HCT116 (cell line): ENCODE measurements at regions not wholly inside any gene's neighbourhood (a gene's known extent, or its start where the extent isn't known, plus 50 kb on each side); places are given as distances from the start of the nearest gene placed in this dataset.

Experiments
- ATAC-seq: fragments of 200-7000 bp; cut with Tn5 transposase; 2 replicates; pipeline ENCODE4 v1.9.1; 2020; ENCODE audit warnings: mild to moderate bottlenecking, moderate library complexity
- BruUV-seq: library from RNA; stranded (reverse); fragments of 400-500 nt; replicated peaks from 2 replicates; lab custom pipeline; 2021; lab: Mats Ljungman, UMichigan
- CTCF ChIA-PET: fragments of 300-600 bp; sonication (Branson Sonifier 250); formaldehyde crosslinking; loops from one replicate; lab custom pipeline; 2021; ENCODE audit warnings: antibody characterized with exemption; lab: Charles Lee
- POLR2A ChIA-PET: fragments of 300-600, 350-600 bp; sonication (Branson Sonifier 250); formaldehyde crosslinking; loops from one replicate; lab custom pipeline; 2021; ENCODE audit warnings: antibody characterized with exemption; lab: Charles Lee
- RAD21 ChIA-PET, 2 experiments: fragments of 300-600 bp; sonication (Branson Sonifier 250); formaldehyde crosslinking; loops; one replicate each; lab custom pipeline; 2023; ENCODE audit warnings: low total read pairs in 2 of 2; ENCODE audit not compliant: uncharacterized antibody in 2 of 2, unreplicated experiment in 2 of 2, low non-redundant PET in 1 of 2; lab: Charles Lee
- DNase-seq: peaks from one replicate; pipeline ENCODE4 v3.0.0-alpha.2; 2010; ENCODE audit warnings: low read depth, low spot score
- H2AFZ ChIP-seq: fragments of 200-600 bp; shearing (Covaris generic), sonication (generic); 2 replicates; pipeline ENCODE4 v1.6.1; 2017; ENCODE audit warnings: low read depth, mixed run types, mixed read lengths, antibody characterized with exemption, low read length; ENCODE audit not compliant: poor library complexity, severe bottlenecking
- H3K27ac ChIP-seq: 2 replicates; pipeline ENCODE4 v1.5.1; 2012; ENCODE audit warnings: low read depth, low read length
- H3K27me3 ChIP-seq: fragments of 200-600 bp; sonication (generic); 2 replicates; pipeline ENCODE4 v1.6.1; 2016; ENCODE audit warnings: mixed run types, low read length, mixed read lengths; ENCODE audit not compliant: insufficient read depth
- H3K36me3 ChIP-seq, 2 experiments: fragments of 200-500 bp in 1 of 2; fragments of 200-600 bp in 1 of 2; sonication (Bioruptor generic) in 1 of 2; sonication (generic) in 1 of 2; 2 replicates each; pipeline versions ENCODE4 v1.5.1 to v1.6.1; 2014 to 2016; ENCODE audit warnings: low read length in 2 of 2, inconsistent platforms in 1 of 2, mixed read lengths in 1 of 2, mixed run types in 1 of 2; ENCODE audit not compliant: insufficient read depth in 2 of 2, control insufficient read depth in 1 of 2
- H3K4me1 ChIP-seq, 2 experiments: fragments of 200-600 bp in 1 of 2; sonication (generic) in 1 of 2; 2 replicates each; pipeline versions ENCODE4 v1.5.1 to v1.6.1; 2012 to 2017; ENCODE audit warnings: low read length in 2 of 2, inconsistent platforms in 1 of 2, mild to moderate bottlenecking in 1 of 2, mixed read lengths in 1 of 2, mixed run types in 1 of 2, moderate library complexity in 1 of 2; ENCODE audit not compliant: insufficient read depth in 2 of 2, control insufficient read depth in 1 of 2
- H3K4me2 ChIP-seq: fragments of 200-600 bp; sonication (generic); 2 replicates; pipeline ENCODE4 v1.6.1; 2017; ENCODE audit warnings: mixed run types, low read length, mixed read lengths
- H3K4me3 ChIP-seq, 2 experiments: fragments of 200-600 bp in 1 of 2; sonication (generic) in 1 of 2; replicated peaks in 1 of 2; 2 replicates each; pipeline ENCODE4 v1.5.1; 2011 to 2016; ENCODE audit warnings: low read length in 2 of 2, control low read depth in 1 of 2, low read depth in 1 of 2, mild to moderate bottlenecking in 1 of 2, mixed read lengths in 1 of 2, mixed run types in 1 of 2
- H3K79me2 ChIP-seq: fragments of 200-600 bp; sonication (generic); 2 replicates; pipeline ENCODE4 v1.6.1; 2017; ENCODE audit warnings: mild to moderate bottlenecking, mixed run types, low read length, moderate library complexity, mixed read lengths; ENCODE audit not compliant: insufficient read depth
- H3K9ac ChIP-seq: fragments of 200-600 bp; sonication (generic); 2 replicates; pipeline ENCODE4 v1.6.1; 2016; ENCODE audit warnings: low read length, mixed read lengths
- H3K9me2 ChIP-seq: fragments of 200-600 bp; sonication (generic), shearing (Covaris generic); 2 replicates; pipeline ENCODE4 v1.6.1; 2017; ENCODE audit warnings: mixed run types, mild to moderate bottlenecking, moderate library complexity; ENCODE audit not compliant: insufficient read depth
- H3K9me3 ChIP-seq, 2 experiments: fragments of 200-500 bp in 1 of 2; fragments of 200-600 bp in 1 of 2; sonication (Bioruptor generic) in 1 of 2; sonication (generic) in 1 of 2; 2 replicates each; pipeline ENCODE4 v1.6.1; 2014 to 2017; ENCODE audit warnings: low read length in 2 of 2, mixed read lengths in 2 of 2, inconsistent platforms in 1 of 2, low read depth in 1 of 2, mild to moderate bottlenecking in 1 of 2, mixed run types in 1 of 2, moderate library complexity in 1 of 2; ENCODE audit not compliant: control insufficient read depth in 1 of 2, insufficient read depth in 1 of 2
- H4K20me1 ChIP-seq: fragments of 200-600 bp; sonication (generic), shearing (Covaris generic); 2 replicates; pipeline ENCODE4 v1.6.1; 2017; ENCODE audit warnings: mixed run types, mild to moderate bottlenecking, moderate library complexity; ENCODE audit not compliant: insufficient read depth
- ATF3 ChIP-seq: IDR thresholded peaks from 2 replicates; pipeline ENCODE4 v1.6.1; 2012
- CEBPB ChIP-seq: IDR thresholded peaks from 2 replicates; pipeline ENCODE4 v1.6.1; 2012; ENCODE audit warnings: low read depth
- CTCF ChIP-seq, 3 experiments: fragments of 200-600 bp in 1 of 3; sonication (generic) in 1 of 3; IDR thresholded peaks in 2 of 3; conservative IDR thresholded peaks in 1 of 3; 2 replicates each; pipeline ENCODE4 v1.5.1; 2012 to 2017; ENCODE audit warnings: low read depth in 2 of 3, low read length in 2 of 3, antibody characterized with exemption in 1 of 3, borderline replicate concordance in 1 of 3, control low read depth in 1 of 3, mild to moderate bottlenecking in 1 of 3, mixed read lengths in 1 of 3, mixed run types in 1 of 3, moderate library complexity in 1 of 3; ENCODE audit not compliant: insufficient read depth in 1 of 3
- EZH2phosphoT487 ChIP-seq: fragments of 200-600 bp; IDR thresholded peaks from 2 replicates; pipeline ENCODE4 v1.6.1; 2018; ENCODE audit warnings: antibody characterized with exemption, borderline replicate concordance
- FOSL1 ChIP-seq: IDR thresholded peaks from 2 replicates; pipeline ENCODE4 v1.6.1; 2012; ENCODE audit warnings: low read depth
- JUND ChIP-seq: IDR thresholded peaks from 2 replicates; pipeline ENCODE4 v1.6.1; 2012
- POLR2A ChIP-seq: IDR thresholded peaks from 2 replicates; pipeline ENCODE4 v1.7.0; 2011; ENCODE audit warnings: borderline replicate concordance; ENCODE audit not compliant: insufficient read depth, insufficient read length; ENCODE audit errors: extremely low read depth
- POLR2AphosphoS5 ChIP-seq: IDR thresholded peaks from 2 replicates; pipeline ENCODE4 v1.6.1; 2011; ENCODE audit warnings: mild to moderate bottlenecking, low read depth, low read length, moderate library complexity
- SRF ChIP-seq: IDR thresholded peaks from 2 replicates; pipeline ENCODE4 v1.6.1; 2012; ENCODE audit warnings: low read depth
- TCF7L2 ChIP-seq: IDR thresholded peaks from 2 replicates; pipeline ENCODE4 v1.7.0; 2011; ENCODE audit warnings: borderline replicate concordance, inconsistent platforms; ENCODE audit not compliant: insufficient read depth, insufficient read length; ENCODE audit errors: extremely low read depth
- ZBTB33 ChIP-seq: IDR thresholded peaks from 2 replicates; pipeline ENCODE4 v1.6.1; 2011; ENCODE audit warnings: mild to moderate bottlenecking, low read length, moderate library complexity; ENCODE audit not compliant: insufficient replicate concordance; ENCODE audit errors: extremely low read depth
- intact Hi-C: fragments of 100-400 bp; cut with micrococcal nuclease; formaldehyde crosslinking; loops from 2 replicates; pipeline ENCODE4 v1.10.0; 2022
- TF ChIP-seq, protein P1 (sequence below): IDR thresholded peaks from 2 replicates; pipeline ENCODE4 v1.6.1; 2012

DNA sequence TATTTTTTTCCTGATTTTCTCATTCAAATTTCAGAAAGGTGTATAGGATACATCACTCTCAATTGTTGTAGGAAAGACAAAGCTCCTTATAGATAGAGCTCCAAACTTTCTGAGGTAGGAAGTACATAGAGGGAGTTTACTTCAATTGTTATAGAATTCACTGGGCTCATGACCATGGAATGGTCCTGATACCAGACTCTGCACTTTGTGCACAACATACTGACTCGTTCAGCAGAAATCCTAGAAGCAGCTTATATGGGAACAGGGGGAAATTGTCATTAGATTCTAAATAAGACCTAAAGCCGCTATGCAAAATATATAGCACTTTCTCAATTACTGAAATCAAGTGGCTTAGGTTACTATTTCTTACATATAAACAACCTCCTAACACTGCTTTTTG lies 240.5 kb upstream of the TUSC1 start:
- ATAC-seq, result no peak
- Histone ChIP-seq H3K79me2 (no peaks in the 10 kb centered on the region), H3K9ac (no peak overlapping the region), H3K9me3 (peaks cover 0 to 11% of the 10 kb centered on the region in 2 experiments; a peak in 2 of 4 replicates)
- no peak for DNase-seq
- intact Hi-C loops, result no loop called here
- TF ChIP-seq ZBTB33, result no peak
- no peak for TF ChIP-seq CEBPB
- no peak for TF ChIP-seq POLR2A
- TF ChIP-seq FOSL1, result no peak
- TF ChIP-seq JUND, result no peak
- TF ChIP-seq POLR2AphosphoS5, result no peak
- TF ChIP-seq TCF7L2, result no peak
- TF ChIP-seq, protein P1, sequence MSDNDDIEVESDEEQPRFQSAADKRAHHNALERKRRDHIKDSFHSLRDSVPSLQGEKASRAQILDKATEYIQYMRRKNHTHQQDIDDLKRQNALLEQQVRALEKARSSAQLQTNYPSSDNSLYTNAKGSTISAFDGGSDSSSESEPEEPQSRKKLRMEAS, result no peak
- TF ChIP-seq SRF, result no peak
- no peak for TF ChIP-seq EZH2phosphoT487
- no peak for TF ChIP-seq CTCF (IDR thresholded peaks at IDR 0.05 in 2 of 3, conservative IDR thresholded peaks at IDR 0.05 in 1 of 3; ENCODE audit: borderline replicate concordance in 1 of 3, insufficient read depth in 1 of 3, low read depth in 2 of 3, low read length in 2 of 3)
- no peak for TF ChIP-seq ATF3
- TF ChIP-seq, all 23 proteins: peak for 0
- H3K36me3 ChIP-seq, result no peaks in the 10 kb centered on the region
- no peaks in the 10 kb centered on the region for H3K9me2 ChIP-seq
- no peak overlapping the region for H3K4me3 ChIP-seq
- no peaks in the 10 kb centered on the region for H4K20me1 ChIP-seq
- BruUV-seq, result no TSS peak
- POLR2A ChIA-PET, result no interaction called here
- H3K27ac ChIP-seq, result no peak overlapping the region
- no peak overlapping the region for H3K4me2 ChIP-seq
- H2AFZ ChIP-seq, result no peak overlapping the region
- no peaks in the 10 kb centered on the region for H3K4me1 ChIP-seq
- H3K27me3 ChIP-seq, result no peaks in the 10 kb centered on the region
- CTCF ChIA-PET, result no interaction called here
- RAD21 ChIA-PET, result no interaction called here
